CD4-positive, alpha-beta T cell (primary cell): ENCODE measurements at regions not wholly inside any gene's neighbourhood (a gene's known extent, or its start where the extent isn't known, plus 50 kb on each side); places are given as distances from the start of the nearest gene placed in this dataset.

ENCODE experiments used
- ATAC-seq: fragments of 200-7000 bp; cut with Tn5 transposase; one replicate; pipeline ENCODE4 v1.10.0; 2022; ENCODE audit warnings: mild to moderate bottlenecking; ENCODE audit not compliant: poor library complexity
- CTCF ChIA-PET: fragments of 350-600 bp; sonication (Branson Sonifier 250); formaldehyde crosslinking; loops from one replicate; lab custom pipeline; 2021; ENCODE audit warnings: antibody characterized with exemption, inconsistent platforms; lab: Charles Lee
- POLR2A ChIA-PET: fragments of 350-600 bp; sonication (Branson Sonifier 250); formaldehyde crosslinking; loops from one replicate; lab custom pipeline; 2021; ENCODE audit warnings: antibody characterized with exemption, inconsistent platforms; lab: Charles Lee
- DNase-seq, 14 experiments: peaks; one replicate each; pipeline ENCODE4 v3.0.0-alpha.2; 2013 to 2020; ENCODE audit warnings: mixed read lengths in 2 of 14
- H3K27ac ChIP-seq, 2 donors: one replicate each; pipeline versions ENCODE4 v1.5.1 to v1.7.0; 2013; ENCODE audit warnings: low read length in 2 of 2, low read depth in 1 of 2, mild to moderate bottlenecking in 1 of 2
- H3K27me3 ChIP-seq, 2 experiments: 1 replicate in 1 of 2; 2 replicates in 1 of 2; pipeline versions ENCODE4 v1.6.1 to v1.7.0; 2013; ENCODE audit warnings: low read length in 2 of 2, control low read depth in 1 of 2, mild to moderate bottlenecking in 1 of 2, moderate library complexity in 1 of 2; ENCODE audit not compliant: insufficient read depth in 2 of 2, control insufficient read depth in 1 of 2
- H3K36me3 ChIP-seq: one replicate; pipeline ENCODE4 v1.6.1; 2013; ENCODE audit warnings: low read length, control low read depth; ENCODE audit not compliant: insufficient read depth
- H3K4me1 ChIP-seq: one replicate; pipeline ENCODE4 v1.6.1; 2013; ENCODE audit warnings: low read length, control low read depth; ENCODE audit not compliant: insufficient read depth
- H3K4me3 ChIP-seq: one replicate; pipeline ENCODE4 v1.5.1; 2013; ENCODE audit warnings: mild to moderate bottlenecking, low read length, moderate library complexity
- H3K9me3 ChIP-seq, 2 experiments: 1 replicate in 1 of 2; 2 replicates in 1 of 2; pipeline versions ENCODE4 v1.6.1 to v1.7.0; 2013; ENCODE audit warnings: low read length in 2 of 2, mild to moderate bottlenecking in 2 of 2, control low read depth in 1 of 2, moderate library complexity in 1 of 2; ENCODE audit not compliant: control insufficient read depth in 1 of 2, insufficient read depth in 1 of 2
- H3K27ac Mint-ChIP-seq: one replicate; pipeline ENCODE4 v1.8.0; 2020; ENCODE audit warnings: mixed read lengths
- H3K27me3 Mint-ChIP-seq: one replicate; pipeline ENCODE4 v1.8.0; 2021; ENCODE audit warnings: mixed read lengths
- H3K36me3 Mint-ChIP-seq: one replicate; pipeline ENCODE4 v1.8.0; 2021; ENCODE audit warnings: low read depth, mixed read lengths
- H3K4me1 Mint-ChIP-seq: one replicate; pipeline ENCODE4 v1.8.0; 2021; ENCODE audit warnings: low read depth, mixed read lengths
- H3K4me3 Mint-ChIP-seq: one replicate; pipeline ENCODE4 v1.8.0; 2020; ENCODE audit warnings: mild to moderate bottlenecking, mixed read lengths
- H3K9me3 Mint-ChIP-seq: one replicate; pipeline ENCODE4 v1.8.0; 2020; ENCODE audit warnings: mixed read lengths
- intact Hi-C, 2 experiments: fragments of 100-400 bp; cut with DNase I in 1 of 2; cut with micrococcal nuclease in 1 of 2; formaldehyde crosslinking; loops; one replicate each; pipeline versions ENCODE4 v1.15.1 to v1.9.0; 2023 to 2025; cut with DNase I, micrococcal nuclease
- TF ChIP-seq, protein P1 (sequence below): fragments of 200-600 bp; IDR thresholded peaks from one replicate; pipeline ENCODE4 v1.8.0; 2022; ENCODE audit warnings: antibody characterized with exemption, mild to moderate bottlenecking

- Histone ChIP-seq H3K27ac (no peak overlapping the region), H3K4me1 (no peaks in the 10 kb centered on the region), H3K27me3 (no peaks in the 10 kb centered on the region), H3K9me3 (no peaks in the 10 kb centered on the region), H3K4me3 (no peak overlapping the region), H3K36me3 (no peaks in the 10 kb centered on the region)
- H3K4me1 Mint-ChIP-seq: peaks cover 5% of the 10 kb centered on the region
- DNase-seq (no peak), ATAC-seq (no peak)
- no peak overlapping the region for H3K4me3 Mint-ChIP-seq
- no peaks in the 10 kb centered on the region for H3K27me3 Mint-ChIP-seq
- intact Hi-C loops: no loop called here
- H3K27ac Mint-ChIP-seq: no peak overlapping the region
- H3K36me3 Mint-ChIP-seq: no peaks in the 10 kb centered on the region
- TF ChIP-seq, protein P1, sequence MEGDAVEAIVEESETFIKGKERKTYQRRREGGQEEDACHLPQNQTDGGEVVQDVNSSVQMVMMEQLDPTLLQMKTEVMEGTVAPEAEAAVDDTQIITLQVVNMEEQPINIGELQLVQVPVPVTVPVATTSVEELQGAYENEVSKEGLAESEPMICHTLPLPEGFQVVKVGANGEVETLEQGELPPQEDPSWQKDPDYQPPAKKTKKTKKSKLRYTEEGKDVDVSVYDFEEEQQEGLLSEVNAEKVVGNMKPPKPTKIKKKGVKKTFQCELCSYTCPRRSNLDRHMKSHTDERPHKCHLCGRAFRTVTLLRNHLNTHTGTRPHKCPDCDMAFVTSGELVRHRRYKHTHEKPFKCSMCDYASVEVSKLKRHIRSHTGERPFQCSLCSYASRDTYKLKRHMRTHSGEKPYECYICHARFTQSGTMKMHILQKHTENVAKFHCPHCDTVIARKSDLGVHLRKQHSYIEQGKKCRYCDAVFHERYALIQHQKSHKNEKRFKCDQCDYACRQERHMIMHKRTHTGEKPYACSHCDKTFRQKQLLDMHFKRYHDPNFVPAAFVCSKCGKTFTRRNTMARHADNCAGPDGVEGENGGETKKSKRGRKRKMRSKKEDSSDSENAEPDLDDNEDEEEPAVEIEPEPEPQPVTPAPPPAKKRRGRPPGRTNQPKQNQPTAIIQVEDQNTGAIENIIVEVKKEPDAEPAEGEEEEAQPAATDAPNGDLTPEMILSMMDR: no peak
- CTCF ChIA-PET: interaction anchor here (1.0 to 1.3 kb wide), 2 partner anchors 9 to 14 kb away, joined by 3 to 4 read pairs; no protein-coding TSS in a partner anchor
- POLR2A ChIA-PET: interaction anchor here (1.1 kb wide), 1 partner anchor 9 kb away, joined by 3 read pairs; no protein-coding TSS in a partner anchor
- no peaks in the 10 kb centered on the region for H3K9me3 Mint-ChIP-seq
Observed at GRCh38 chr12:89959179-89959578, 250.5 kb upstream of the ATP2B1 start.

- peaks cover 13% of the 10 kb centered on the region for H3K4me1 ChIP-seq
- Mint-ChIP-seq H3K9me3 (no peaks in the 10 kb centered on the region), H3K4me1 (peaks cover 28% of the 10 kb centered on the region), H3K27me3 (no peaks in the 10 kb centered on the region), H3K4me3 (no peak overlapping the region), H3K27ac (no peak overlapping the region), H3K36me3 (no peaks in the 10 kb centered on the region)
- no peak overlapping the region for H3K27ac ChIP-seq
- no peak for DNase-seq
- ChIA-PET CTCF (no interaction called here), POLR2A (no interaction called here)
- ATAC-seq: no peak
- no peaks in the 10 kb centered on the region for H3K36me3 ChIP-seq
- intact Hi-C loops: no loop called here
- no peak overlapping the region for H3K4me3 ChIP-seq
- TF ChIP-seq, protein P1: no peak
- H3K27me3 ChIP-seq: no peaks in the 10 kb centered on the region
- H3K9me3 ChIP-seq: no peaks in the 10 kb centered on the region
Observed at GRCh38 chr12:89954259-89954658, 245.6 kb upstream of the ATP2B1 start.

- peaks cover 54% of the 10 kb centered on the region for H3K4me1 Mint-ChIP-seq
- no peaks in the 10 kb centered on the region for H3K27me3 Mint-ChIP-seq
- H3K27me3 ChIP-seq: no peaks in the 10 kb centered on the region
- H3K9me3 Mint-ChIP-seq: no peaks in the 10 kb centered on the region
- no peaks in the 10 kb centered on the region for H3K36me3 ChIP-seq
- ChIA-PET CTCF (no interaction called here), POLR2A (interaction anchor here (0.7 to 1.1 kb wide), 2 partner anchors 242 to 358 kb away, joined by 3 to 6 read pairs; partner anchors contain the start of gene ATP2B1)
- DNase-seq (no peak), ATAC-seq (no peak)
- intact Hi-C loops: no loop called here
- TF ChIP-seq, protein P1: no peak
- no peak overlapping the region for H3K4me3 Mint-ChIP-seq
- H3K4me3 ChIP-seq: no peak overlapping the region
- no peaks in the 10 kb centered on the region for H3K36me3 Mint-ChIP-seq
- H3K27ac Mint-ChIP-seq: peak overlapping the region; percentile 61
- no peaks in the 10 kb centered on the region for H3K9me3 ChIP-seq
- H3K4me1 ChIP-seq: peaks cover 18% of the 10 kb centered on the region
- H3K27ac ChIP-seq: no peak overlapping the region
Observed at GRCh38 chr12:89951694-89952060, 243.0 kb upstream of the ATP2B1 start.
